ENCODE measurements at regions not wholly inside any gene's neighbourhood (a gene's known extent, or its start where the extent isn't known, plus 50 kb on each side); places are given as distances from the start of the nearest gene placed in this dataset.

DNA sequence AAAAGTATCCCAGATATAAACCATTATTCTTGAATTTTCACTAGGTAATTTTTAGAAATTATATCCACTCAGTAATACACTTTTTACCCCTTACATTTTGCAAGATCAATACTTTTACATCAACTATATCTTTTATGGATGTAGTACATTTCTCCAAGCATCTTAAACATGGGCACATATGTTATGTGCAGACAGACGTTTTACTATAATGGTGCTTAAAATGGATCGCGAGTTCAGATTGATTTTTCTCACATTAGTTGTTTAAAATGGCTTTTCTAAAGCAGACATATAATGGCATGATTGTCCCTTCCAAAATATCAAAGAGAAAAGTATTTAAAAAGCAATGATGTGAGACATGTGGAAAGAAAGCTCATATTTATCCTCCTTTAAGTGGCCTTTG is 786.1 kb downstream of the PDHA2 start:
- TF ChIP-seq, protein P1, sequence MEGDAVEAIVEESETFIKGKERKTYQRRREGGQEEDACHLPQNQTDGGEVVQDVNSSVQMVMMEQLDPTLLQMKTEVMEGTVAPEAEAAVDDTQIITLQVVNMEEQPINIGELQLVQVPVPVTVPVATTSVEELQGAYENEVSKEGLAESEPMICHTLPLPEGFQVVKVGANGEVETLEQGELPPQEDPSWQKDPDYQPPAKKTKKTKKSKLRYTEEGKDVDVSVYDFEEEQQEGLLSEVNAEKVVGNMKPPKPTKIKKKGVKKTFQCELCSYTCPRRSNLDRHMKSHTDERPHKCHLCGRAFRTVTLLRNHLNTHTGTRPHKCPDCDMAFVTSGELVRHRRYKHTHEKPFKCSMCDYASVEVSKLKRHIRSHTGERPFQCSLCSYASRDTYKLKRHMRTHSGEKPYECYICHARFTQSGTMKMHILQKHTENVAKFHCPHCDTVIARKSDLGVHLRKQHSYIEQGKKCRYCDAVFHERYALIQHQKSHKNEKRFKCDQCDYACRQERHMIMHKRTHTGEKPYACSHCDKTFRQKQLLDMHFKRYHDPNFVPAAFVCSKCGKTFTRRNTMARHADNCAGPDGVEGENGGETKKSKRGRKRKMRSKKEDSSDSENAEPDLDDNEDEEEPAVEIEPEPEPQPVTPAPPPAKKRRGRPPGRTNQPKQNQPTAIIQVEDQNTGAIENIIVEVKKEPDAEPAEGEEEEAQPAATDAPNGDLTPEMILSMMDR (IDR thresholded peaks at IDR 0.05; ENCODE audit: low read length) = no peak
- TF ChIP-seq EZH2 (IDR thresholded peaks at IDR 0.05; ENCODE audit: borderline replicate concordance, low read length) = no peak
